H1 (cell line): ENCODE measurements at regions not wholly inside any gene's neighbourhood (a gene's known extent, or its start where the extent isn't known, plus 50 kb on each side); places are given as distances from the start of the nearest gene placed in this dataset.

Experiments used
- CTCF ChIA-PET: fragments of 300-600 bp; sonication (Branson Sonifier 250); formaldehyde crosslinking; loops from one replicate; lab custom pipeline; 2021; ENCODE audit not compliant: partially characterized antibody; lab: Charles Lee
- POLR2A ChIA-PET: fragments of 300-600 bp; sonication (Branson Sonifier 250); formaldehyde crosslinking; loops from one replicate; lab custom pipeline; 2021; ENCODE audit warnings: inconsistent platforms; ENCODE audit not compliant: partially characterized antibody; lab: Charles Lee
- DNase-seq, 2 experiments: peaks; one replicate each; pipeline versions ENCODE4 v3.0.0 to v3.0.0-alpha.2; 2010 to 2022; ENCODE audit warnings: low spot score in 2 of 2, low read depth in 1 of 2, mixed read lengths in 1 of 2
- FAIRE-seq: peaks from 2 replicates; lab custom pipeline; 2011; peaks lifted over from hg19 to GRCh38; lab: Jason Lieb, UNC
- H2AFZ ChIP-seq: 2 replicates; pipeline ENCODE4 v1.8.1; 2012; ENCODE audit warnings: low read length, inconsistent platforms
- H2AK5ac ChIP-seq: 2 replicates; pipeline ENCODE4 v1.6.1; 2013; ENCODE audit warnings: low read depth, low read length
- H2BK120ac ChIP-seq: replicated peaks from 2 replicates; pipeline ENCODE3; 2013; ENCODE audit warnings: low read depth, low read length, inconsistent platforms
- H2BK12ac ChIP-seq: 2 replicates; pipeline ENCODE4 v1.6.1; 2013; ENCODE audit warnings: low read depth, low read length
- H2BK15ac ChIP-seq: 2 replicates; pipeline ENCODE4 v1.6.1; 2013; ENCODE audit warnings: low read length
- H2BK20ac ChIP-seq: 2 replicates; pipeline ENCODE4 v1.6.1; 2013; ENCODE audit warnings: low read length
- H2BK5ac ChIP-seq: 2 replicates; pipeline ENCODE4 v1.6.1; 2013; ENCODE audit warnings: low read depth, low read length
- H3K14ac ChIP-seq: 2 replicates; pipeline ENCODE4 v1.6.1; 2013; ENCODE audit warnings: inconsistent platforms; ENCODE audit not compliant: insufficient read length
- H3K18ac ChIP-seq: 2 replicates; pipeline ENCODE4 v1.6.1; 2013; ENCODE audit warnings: low read length; ENCODE audit errors: extremely low read depth
- H3K23ac ChIP-seq: 2 replicates; pipeline ENCODE4 v1.6.1; 2013; ENCODE audit warnings: inconsistent platforms; ENCODE audit not compliant: insufficient read length
- H3K23me2 ChIP-seq: 2 replicates; pipeline ENCODE4 v1.6.1; 2013; ENCODE audit warnings: low read depth, low read length
- H3K27ac ChIP-seq: 2 replicates; pipeline ENCODE4 v1.6.1; 2011; ENCODE audit warnings: low read depth, low read length, inconsistent platforms
- H3K27me3 ChIP-seq, 4 experiments: replicated peaks in 1 of 4; 1 replicate in 1 of 4; 2 replicates in 3 of 4; pipeline versions ENCODE4 v1.6.1 to v1.8.1; 2011 to 2013; ENCODE audit warnings: low read length in 3 of 4, mild to moderate bottlenecking in 3 of 4, inconsistent platforms in 2 of 4, mixed read lengths in 2 of 4, moderate library complexity in 1 of 4; ENCODE audit not compliant: control insufficient read depth in 3 of 4, insufficient read depth in 3 of 4; ENCODE audit errors: extremely low read depth in 1 of 4
- H3K36me3 ChIP-seq, 4 experiments: 2 replicates each; pipeline versions ENCODE4 v1.6.1 to v1.8.1; 2011 to 2013; ENCODE audit warnings: mild to moderate bottlenecking in 4 of 4, low read length in 3 of 4, moderate library complexity in 2 of 4, control low read depth in 1 of 4, inconsistent platforms in 1 of 4; ENCODE audit not compliant: insufficient read depth in 4 of 4, control insufficient read depth in 2 of 4
- H3K4ac ChIP-seq: replicated peaks from 2 replicates; pipeline ENCODE3; 2013; ENCODE audit warnings: low read length, low read depth, mixed read lengths, inconsistent platforms; ENCODE audit not compliant: insufficient read length
- H3K4me1 ChIP-seq, 4 experiments: replicated peaks in 1 of 4; 1 replicate in 1 of 4; 2 replicates in 3 of 4; pipeline versions ENCODE4 v1.6.1 to v1.8.1; 2011 to 2013; ENCODE audit warnings: low read length in 3 of 4, inconsistent platforms in 2 of 4, mixed read lengths in 1 of 4; ENCODE audit not compliant: insufficient read depth in 4 of 4, control insufficient read depth in 3 of 4
- H3K4me2 ChIP-seq, 2 experiments: 2 replicates each; pipeline versions ENCODE4 v1.6.1 to v1.8.1; 2011 to 2013; ENCODE audit warnings: low read depth in 2 of 2, low read length in 2 of 2, control low read depth in 1 of 2, inconsistent platforms in 1 of 2, mild to moderate bottlenecking in 1 of 2; ENCODE audit not compliant: insufficient read depth in 1 of 2
- H3K4me3 ChIP-seq, 4 experiments: fragments of 200-600, 300-600 bp in 1 of 4; sonication (generic), shearing (Covaris generic), sonication (Bioruptor Twin) in 1 of 4; 2 replicates each; pipeline versions ENCODE4 v1.5.1 to v1.8.1; 2011 to 2016; ENCODE audit warnings: low read length in 4 of 4, low read depth in 3 of 4, control low read depth in 2 of 4, inconsistent platforms in 2 of 4, mild to moderate bottlenecking in 2 of 4, mixed read lengths in 1 of 4, moderate library complexity in 1 of 4; ENCODE audit not compliant: insufficient read depth in 2 of 4; ENCODE audit errors: extremely low read depth in 1 of 4
- H3K56ac ChIP-seq: replicated peaks from 2 replicates; pipeline ENCODE3; 2013; ENCODE audit warnings: low read depth, mild to moderate bottlenecking, mixed read lengths, low read length, inconsistent platforms; ENCODE audit not compliant: insufficient read length
- H3K79me1 ChIP-seq: 2 replicates; pipeline ENCODE4 v1.6.1; 2013; ENCODE audit warnings: low read depth, low read length, control low read depth
- H3K79me2 ChIP-seq, 2 experiments: 2 replicates each; pipeline versions ENCODE4 v1.6.1 to v1.8.1; 2012 to 2013; ENCODE audit warnings: low read length in 2 of 2, mild to moderate bottlenecking in 2 of 2, inconsistent platforms in 1 of 2; ENCODE audit not compliant: insufficient read depth in 2 of 2, control insufficient read depth in 1 of 2
- H3K9ac ChIP-seq, 4 experiments: replicated peaks in 1 of 4; 1 replicate in 1 of 4; 2 replicates in 3 of 4; pipeline versions ENCODE4 v1.6.1 to v1.8.1; 2011 to 2013; ENCODE audit warnings: low read depth in 3 of 4, low read length in 3 of 4, control low read depth in 2 of 4, mild to moderate bottlenecking in 2 of 4, moderate library complexity in 2 of 4, inconsistent platforms in 1 of 4; ENCODE audit errors: extremely low read depth in 1 of 4
- H3K9me3 ChIP-seq, 2 experiments: 2 replicates each; pipeline versions ENCODE4 v1.6.1 to v1.8.1; 2012 to 2013; ENCODE audit warnings: mild to moderate bottlenecking in 2 of 2, moderate library complexity in 2 of 2, control low read depth in 1 of 2, inconsistent platforms in 1 of 2, low read depth in 1 of 2, low read length in 1 of 2, mixed read lengths in 1 of 2; ENCODE audit not compliant: insufficient read depth in 2 of 2
- H4K20me1 ChIP-seq, 2 experiments: replicated peaks in 1 of 2; 2 replicates each; pipeline versions ENCODE3 to v1.8.1; 2011 to 2013; ENCODE audit warnings: inconsistent platforms in 2 of 2, low read length in 2 of 2, mild to moderate bottlenecking in 1 of 2; ENCODE audit not compliant: insufficient read depth in 2 of 2, control insufficient read depth in 1 of 2
- H4K5ac ChIP-seq: 2 replicates; pipeline ENCODE4 v1.6.1; 2013; ENCODE audit warnings: low read length, low read depth, mixed read lengths, inconsistent platforms; ENCODE audit not compliant: insufficient read length
- H4K8ac ChIP-seq: 2 replicates; pipeline ENCODE4 v1.8.0; 2013; ENCODE audit warnings: mild to moderate bottlenecking, moderate library complexity, low read length, inconsistent platforms; ENCODE audit not compliant: insufficient read depth; ENCODE audit errors: extremely low read depth
- H4K91ac ChIP-seq: replicated peaks from 2 replicates; pipeline ENCODE3; 2013; ENCODE audit warnings: low read length, mixed read lengths, inconsistent platforms; ENCODE audit not compliant: insufficient read length
- BCL11A ChIP-seq, 2 experiments: IDR thresholded peaks; one replicate each; pipeline ENCODE4 v1.6.1; 2011; ENCODE audit warnings: low read depth in 2 of 2, low read length in 2 of 2, mild to moderate bottlenecking in 2 of 2
- BRCA1 ChIP-seq: IDR thresholded peaks from 2 replicates; pipeline ENCODE4 v1.6.1; 2012; ENCODE audit warnings: low read depth, low read length, improper control_type of control experiment
- FOSL1 ChIP-seq: IDR thresholded peaks from 2 replicates; pipeline ENCODE4 v1.6.1; 2011; ENCODE audit warnings: mild to moderate bottlenecking, low read depth, low read length, moderate library complexity; ENCODE audit not compliant: insufficient read depth
- TCF12 ChIP-seq: IDR thresholded peaks from 2 replicates; pipeline ENCODE4 v1.6.1; 2011; ENCODE audit warnings: low read depth, mild to moderate bottlenecking, low read length
- WGBS, 2 experiments: shearing (Covaris generic) in 1 of 2; methylation state at CpG; one replicate each; pipeline versions ENCODE4 v1.1.6 to v1.1.7; 2013 to 2015; ENCODE audit warnings: low lambda C conversion rate in 2 of 2, mixed read lengths in 2 of 2, inconsistent platforms in 1 of 2, low coverage in 1 of 2, missing lambda C conversion rate in 1 of 2; ENCODE audit not compliant: insufficient replicate concordance in 2 of 2, insufficient coverage in 1 of 2, insufficient read length in 1 of 2; ENCODE audit errors: extremely low coverage in 1 of 2, missing lambda C conversion rate in 1 of 2; 5-methylcytosine and 5-hydroxymethylcytosine counted together

DNA sequence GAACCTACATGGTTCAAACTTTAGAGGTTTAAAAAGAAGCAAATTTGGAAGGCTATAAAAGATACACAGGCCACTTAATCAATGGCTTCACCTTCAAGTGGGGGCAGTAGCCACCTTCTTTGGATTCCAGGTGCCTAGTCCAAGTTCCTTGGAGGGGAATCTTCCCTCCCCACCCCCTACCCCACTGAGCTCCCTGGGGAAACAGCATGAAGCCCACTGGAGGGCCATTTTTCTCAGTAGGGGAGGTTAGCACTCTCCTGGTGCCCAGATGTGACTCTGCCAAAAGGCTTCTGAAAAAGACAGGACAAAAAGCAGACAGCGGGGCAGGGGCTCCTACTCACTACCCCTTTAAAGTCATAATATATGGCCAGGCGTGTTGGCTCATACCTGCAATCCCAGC is 93.9 kb downstream of the KCTD15 start:
- Histone ChIP-seq H3K27ac (no peak overlapping the region), H3K23ac (no peak overlapping the region), H3K56ac (no peak overlapping the region), H3K23me2 (no peaks in the 10 kb centered on the region), H2AK5ac (no peak overlapping the region), H3K4me2 (no peak overlapping the region), H3K79me2 (no peaks in the 10 kb centered on the region), H4K91ac (no peak overlapping the region), H3K4me3 (no peak overlapping the region), H4K20me1 (peaks cover 0 to 1% of the 10 kb centered on the region in 2 experiments), H3K9ac (no peak overlapping the region), H2BK12ac (no peak overlapping the region), H4K8ac (no peak overlapping the region), H4K5ac (no peak overlapping the region), H2BK5ac (no peak overlapping the region), H3K4me1 (peaks cover 0 to 3% (median 0%) of the 10 kb centered on the region in 4 experiments; a peak in 1 of 7 replicates), H3K9me3 (peaks cover 0 to 3% of the 10 kb centered on the region in 2 experiments; a peak in 1 of 4 replicates), H3K4ac (no peak overlapping the region), H2BK20ac (no peak overlapping the region), H2AFZ (no peak overlapping the region), H2BK120ac (no peak overlapping the region)
- POLR2A ChIA-PET, result no interaction called here
- DNase-seq (no peak), FAIRE-seq (no peak)
- CTCF ChIA-PET, result interaction anchor here (1.0 kb wide), 1 partner anchor 57 kb away, joined by 3 read pairs; no protein-coding TSS in a partner anchor
- 88% methylated on average over 2 of the region's 2 CpGs; no CpG with 5 or more reads in 1 of the 2 experiments for WGBS, 2 experiments
- TF ChIP-seq TCF12 (no peak), FOSL1 (no peak), BRCA1 (no peak), BCL11A (IDR thresholded peaks at IDR 0.05; ENCODE audit: low read depth in 2 of 2, low read length in 2 of 2) (no peak)
- TF ChIP-seq, all 59 proteins: peak for 0
- H2BK15ac ChIP-seq, result no peak overlapping the region
- no peak overlapping the region for H3K18ac ChIP-seq
- no peaks in the 10 kb centered on the region for H3K27me3 ChIP-seq
- H3K79me1 ChIP-seq, result no peaks in the 10 kb centered on the region
- no peak overlapping the region for H3K14ac ChIP-seq
- H3K36me3 ChIP-seq, result no peaks in the 10 kb centered on the region
